ENCODE measurements at regions not wholly inside any gene's neighbourhood (a gene's known extent, or its start where the extent isn't known, plus 50 kb on each side); places are given as distances from the start of the nearest gene placed in this dataset.
A peak's percentile ranks its signal among the peaks of the same experiment; 100 is the strongest.

- Histone ChIP-seq H3K4me3 (ENCODE audit: low read depth, low read length) (no peak overlapping the region), H3K27ac (ENCODE audit: low read depth, low read length) (no peak overlapping the region), H3K9ac (ENCODE audit: low read depth, low read length) (no peak overlapping the region), H3K36me3 (ENCODE audit: control insufficient read depth, insufficient read depth, low read length) (no peaks in the 10 kb centered on the region), H3K4me1 (ENCODE audit: control insufficient read depth, insufficient read depth, low read length) (peaks cover 9% of the 10 kb centered on the region; the same call in 1 of the 2 replicates), H3K27me3 (ENCODE audit: control insufficient read depth, insufficient read depth, low read length) (no peaks in the 10 kb centered on the region), H3K9me3 (ENCODE audit: control insufficient read depth, insufficient read depth, low read length) (no peaks in the 10 kb centered on the region)
Measured at GRCh38 chr3:56985460-56985859, 75.0 kb upstream of the SPATA12 start.

GRCh38 chr3:56983427-56983826, 77.0 kb upstream of the SPATA12 start:
- Histone ChIP-seq H3K4me1 (ENCODE audit: control insufficient read depth, insufficient read depth, low read length) (peaks cover 9% of the 10 kb centered on the region; the same call in 1 of the 2 replicates), H3K4me3 (ENCODE audit: low read depth, low read length) (no peak overlapping the region), H3K9me3 (ENCODE audit: control insufficient read depth, insufficient read depth, low read length) (no peaks in the 10 kb centered on the region), H3K27me3 (ENCODE audit: control insufficient read depth, insufficient read depth, low read length) (no peaks in the 10 kb centered on the region), H3K27ac (ENCODE audit: low read depth, low read length) (no peak overlapping the region), H3K36me3 (ENCODE audit: control insufficient read depth, insufficient read depth, low read length) (no peaks in the 10 kb centered on the region), H3K9ac (ENCODE audit: low read depth, low read length) (no peak overlapping the region)

- no peak overlapping the region for H3K4me3 ChIP-seq (ENCODE audit: low read depth, low read length)
Measured at GRCh38 chr3:56981445-56982230, 78.8 kb upstream of the SPATA12 start.

DNA sequence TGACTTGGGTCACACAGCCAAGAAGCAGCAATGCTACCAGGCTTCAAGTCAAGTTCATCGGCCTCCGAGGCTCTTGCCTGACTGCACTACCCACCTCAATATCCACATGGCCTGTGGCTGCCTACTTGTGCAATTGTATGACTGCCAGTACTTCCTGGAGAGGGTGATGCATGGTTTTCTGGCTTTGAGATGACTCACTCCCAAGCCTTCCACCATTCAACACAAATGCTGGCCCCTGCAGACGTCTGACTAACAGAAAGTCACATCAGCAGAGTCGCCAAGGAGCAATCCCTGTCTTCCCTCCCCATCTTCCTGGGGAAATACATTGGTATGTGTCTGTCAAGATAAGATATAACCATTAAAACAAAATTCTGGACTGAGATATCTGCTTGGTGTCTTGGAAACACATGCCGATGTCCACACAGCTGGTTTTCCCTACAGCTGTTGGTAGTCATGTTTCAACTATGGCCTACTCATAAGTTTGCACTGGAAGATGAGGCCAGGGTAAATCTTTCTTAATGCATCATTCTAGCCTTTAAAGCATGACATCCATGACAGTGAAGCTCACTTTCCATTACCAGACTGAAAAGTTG, 79.6 kb upstream of the SPATA12 start:
- Histone ChIP-seq H3K4me1 (ENCODE audit: control insufficient read depth, insufficient read depth, low read length) (peaks cover 3% of the 10 kb centered on the region; the same call in 1 of the 2 replicates), H3K36me3 (ENCODE audit: control insufficient read depth, insufficient read depth, low read length) (no peaks in the 10 kb centered on the region), H3K27ac (ENCODE audit: low read depth, low read length) (no peak overlapping the region)

More at GRCh38 chr3:56981445-56982230, 78.8 kb upstream of the SPATA12 start:
- Histone ChIP-seq H3K36me3 (ENCODE audit: control insufficient read depth, insufficient read depth, low read length) (no peaks in the 10 kb centered on the region), H3K4me1 (ENCODE audit: control insufficient read depth, insufficient read depth, low read length) (peaks cover 9% of the 10 kb centered on the region; the same call in 1 of the 2 replicates), H3K9ac (ENCODE audit: low read depth, low read length) (no peak overlapping the region), H3K27ac (ENCODE audit: low read depth, low read length) (no peak overlapping the region), H3K27me3 (ENCODE audit: control insufficient read depth, insufficient read depth, low read length) (no peaks in the 10 kb centered on the region), H3K9me3 (ENCODE audit: control insufficient read depth, insufficient read depth, low read length) (no peaks in the 10 kb centered on the region)

GRCh38 chr3:56980243-56980642, 80.2 kb upstream of the SPATA12 start:
- Histone ChIP-seq H3K4me1 (ENCODE audit: control insufficient read depth, insufficient read depth, low read length) (no peaks in the 10 kb centered on the region), H3K36me3 (ENCODE audit: control insufficient read depth, insufficient read depth, low read length) (no peaks in the 10 kb centered on the region), H3K4me3 (ENCODE audit: low read depth, low read length) (no peak overlapping the region), H3K27ac (ENCODE audit: low read depth, low read length) (no peak overlapping the region), H3K27me3 (ENCODE audit: control insufficient read depth, insufficient read depth, low read length) (no peaks in the 10 kb centered on the region), H3K9ac (ENCODE audit: low read depth, low read length) (no peak overlapping the region), H3K9me3 (ENCODE audit: control insufficient read depth, insufficient read depth, low read length) (no peaks in the 10 kb centered on the region)

More for the DNA sequence above, 79.6 kb upstream of the SPATA12 start:
- H3K9ac ChIP-seq (ENCODE audit: low read depth, low read length), result no peak overlapping the region
- H3K4me3 ChIP-seq (ENCODE audit: low read depth, low read length), result no peak overlapping the region
- no peaks in the 10 kb centered on the region for H3K9me3 ChIP-seq (ENCODE audit: control insufficient read depth, insufficient read depth, low read length)
- no peaks in the 10 kb centered on the region for H3K27me3 ChIP-seq (ENCODE audit: control insufficient read depth, insufficient read depth, low read length)

- no peaks in the 10 kb centered on the region for H3K36me3 ChIP-seq (ENCODE audit: control insufficient read depth, insufficient read depth, low read length)
- H3K9me3 ChIP-seq (ENCODE audit: control insufficient read depth, insufficient read depth, low read length), result no peaks in the 10 kb centered on the region
- H3K4me1 ChIP-seq (ENCODE audit: control insufficient read depth, insufficient read depth, low read length), result 0 out of 2 replicates have a peak, but pooled peaks cover under 1% of the 10 kb centered on the region
- no peak overlapping the region for H3K9ac ChIP-seq (ENCODE audit: low read depth, low read length)
- no peak overlapping the region for H3K27ac ChIP-seq (ENCODE audit: low read depth, low read length)
- H3K27me3 ChIP-seq (ENCODE audit: control insufficient read depth, insufficient read depth, low read length), result no peaks in the 10 kb centered on the region
- H3K4me3 ChIP-seq (ENCODE audit: low read depth, low read length), result no peak overlapping the region
Measured at GRCh38 chr3:56979791-56980190, 80.7 kb upstream of the SPATA12 start.

GRCh38 chr3:56977561-56977889, 82.9 kb upstream of the SPATA12 start:
- H3K9ac ChIP-seq (ENCODE audit: low read depth, low read length), result no peak overlapping the region
- H3K36me3 ChIP-seq (ENCODE audit: control insufficient read depth, insufficient read depth, low read length), result no peaks in the 10 kb centered on the region

GRCh38 chr3:56976651-56977560, 83.6 kb upstream of the SPATA12 start:
- Histone ChIP-seq H3K9ac (ENCODE audit: low read depth, low read length) (no peak overlapping the region), H3K27me3 (ENCODE audit: control insufficient read depth, insufficient read depth, low read length) (no peaks in the 10 kb centered on the region), H3K4me1 (ENCODE audit: control insufficient read depth, insufficient read depth, low read length) (peaks cover 5% of the 10 kb centered on the region; the same call in 1 of the 2 replicates), H3K36me3 (ENCODE audit: control insufficient read depth, insufficient read depth, low read length) (no peaks in the 10 kb centered on the region), H3K9me3 (ENCODE audit: control insufficient read depth, insufficient read depth, low read length) (no peaks in the 10 kb centered on the region), H3K4me3 (ENCODE audit: low read depth, low read length) (no peak overlapping the region), H3K27ac (ENCODE audit: low read depth, low read length) (no peak overlapping the region)

More at GRCh38 chr3:56977561-56977889, 82.9 kb upstream of the SPATA12 start:
- peaks cover 5% of the 10 kb centered on the region; the same call in 1 of the 2 replicates for H3K4me1 ChIP-seq (ENCODE audit: control insufficient read depth, insufficient read depth, low read length)
- H3K27ac ChIP-seq (ENCODE audit: low read depth, low read length), result no peak overlapping the region
- no peak overlapping the region for H3K4me3 ChIP-seq (ENCODE audit: low read depth, low read length)
- no peaks in the 10 kb centered on the region for H3K27me3 ChIP-seq (ENCODE audit: control insufficient read depth, insufficient read depth, low read length)
- no peaks in the 10 kb centered on the region for H3K9me3 ChIP-seq (ENCODE audit: control insufficient read depth, insufficient read depth, low read length)

DNA sequence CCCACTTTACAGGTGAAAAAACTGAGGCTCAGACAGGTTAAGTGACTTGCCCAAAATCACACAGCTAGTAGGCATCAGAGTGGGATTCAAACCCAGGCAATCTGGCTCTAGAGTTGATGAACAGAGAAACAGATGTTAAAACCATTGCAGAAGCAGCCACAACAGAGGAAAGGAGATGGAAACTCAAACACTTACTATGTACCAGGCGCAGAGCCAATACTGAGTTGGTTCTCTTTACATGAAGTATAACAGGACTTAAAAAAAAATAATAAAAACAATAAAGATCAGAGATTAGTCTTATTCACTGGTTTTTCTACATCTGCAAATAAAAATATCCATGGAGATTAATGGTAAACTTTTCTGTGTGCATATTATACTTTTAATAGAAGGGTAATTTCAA, 84.9 kb upstream of the SPATA12 start:
- peaks cover 5% of the 10 kb centered on the region; the same call in 1 of the 2 replicates for H3K4me1 ChIP-seq (ENCODE audit: control insufficient read depth, insufficient read depth, low read length)
- H3K9ac ChIP-seq (ENCODE audit: low read depth, low read length), result no peak overlapping the region
- H3K4me3 ChIP-seq (ENCODE audit: low read depth, low read length), result no peak overlapping the region
- H3K9me3 ChIP-seq (ENCODE audit: control insufficient read depth, insufficient read depth, low read length), result no peaks in the 10 kb centered on the region
- no peaks in the 10 kb centered on the region for H3K27me3 ChIP-seq (ENCODE audit: control insufficient read depth, insufficient read depth, low read length)
- H3K27ac ChIP-seq (ENCODE audit: low read depth, low read length), result no peak overlapping the region
- H3K36me3 ChIP-seq (ENCODE audit: control insufficient read depth, insufficient read depth, low read length), result no peaks in the 10 kb centered on the region

DNA sequence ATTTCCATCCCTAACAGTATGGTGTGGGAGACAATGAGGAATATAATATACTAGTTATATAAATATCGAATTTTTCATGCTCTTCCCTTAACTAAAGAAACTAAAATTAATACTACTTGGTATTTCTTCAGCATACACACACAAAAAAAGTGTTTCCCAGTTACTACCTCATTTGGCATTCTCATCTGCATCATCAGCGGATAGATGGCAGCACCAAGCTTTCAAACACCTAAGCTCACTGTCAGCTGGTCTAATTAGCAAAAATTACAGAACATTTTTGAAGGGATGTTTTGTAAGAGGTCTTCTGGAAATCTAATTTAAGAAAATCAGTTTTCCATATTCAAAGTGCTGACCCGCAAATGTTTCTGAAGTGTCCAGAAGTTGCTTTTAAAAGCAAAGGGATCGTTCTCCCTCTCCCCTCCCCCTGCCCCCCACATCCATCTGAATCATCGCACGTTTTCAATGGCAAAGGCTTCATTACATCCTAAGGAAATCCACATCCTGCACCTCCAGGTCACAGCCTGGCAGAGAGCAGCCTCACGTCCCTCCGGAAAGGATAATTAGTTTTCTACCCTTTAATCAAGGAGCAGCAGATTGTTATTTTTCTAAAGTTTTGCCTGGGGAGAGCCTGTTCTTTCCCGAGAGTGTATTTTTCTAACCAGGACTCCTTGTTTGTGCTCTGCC, 86.1 kb upstream of the SPATA12 start:
- no peaks in the 10 kb centered on the region for H3K27me3 ChIP-seq (ENCODE audit: control insufficient read depth, insufficient read depth, low read length)
- H3K27ac ChIP-seq (ENCODE audit: low read depth, low read length), result peak overlapping the region; percentile 27
- no peaks in the 10 kb centered on the region for H3K9me3 ChIP-seq (ENCODE audit: control insufficient read depth, insufficient read depth, low read length)
- H3K36me3 ChIP-seq (ENCODE audit: control insufficient read depth, insufficient read depth, low read length), result no peaks in the 10 kb centered on the region
- no peak overlapping the region for H3K9ac ChIP-seq (ENCODE audit: low read depth, low read length)
- H3K4me1 ChIP-seq (ENCODE audit: control insufficient read depth, insufficient read depth, low read length), result peaks cover 5% of the 10 kb centered on the region; the same call in 1 of the 2 replicates
- no peak overlapping the region for H3K4me3 ChIP-seq (ENCODE audit: low read depth, low read length)

All from HUES48 (cell line).